IPS-NIHi7 (cell line): ENCODE measurements at regions not wholly inside any gene's neighbourhood (a gene's known extent, or its start where the extent isn't known, plus 50 kb on each side); places are given as distances from the start of the nearest gene placed in this dataset.
"Not testable (repeated sequence)": the region's sequence is repeated elsewhere in the genome, so short reads cannot be mapped to it uniquely, and the experiment has no call there.

Experiments
- DNase-seq: peaks from one replicate; pipeline ENCODE4 v3.0.0; 2012; ENCODE audit warnings: mixed read lengths; ENCODE audit errors: extremely low spot score

DNA sequence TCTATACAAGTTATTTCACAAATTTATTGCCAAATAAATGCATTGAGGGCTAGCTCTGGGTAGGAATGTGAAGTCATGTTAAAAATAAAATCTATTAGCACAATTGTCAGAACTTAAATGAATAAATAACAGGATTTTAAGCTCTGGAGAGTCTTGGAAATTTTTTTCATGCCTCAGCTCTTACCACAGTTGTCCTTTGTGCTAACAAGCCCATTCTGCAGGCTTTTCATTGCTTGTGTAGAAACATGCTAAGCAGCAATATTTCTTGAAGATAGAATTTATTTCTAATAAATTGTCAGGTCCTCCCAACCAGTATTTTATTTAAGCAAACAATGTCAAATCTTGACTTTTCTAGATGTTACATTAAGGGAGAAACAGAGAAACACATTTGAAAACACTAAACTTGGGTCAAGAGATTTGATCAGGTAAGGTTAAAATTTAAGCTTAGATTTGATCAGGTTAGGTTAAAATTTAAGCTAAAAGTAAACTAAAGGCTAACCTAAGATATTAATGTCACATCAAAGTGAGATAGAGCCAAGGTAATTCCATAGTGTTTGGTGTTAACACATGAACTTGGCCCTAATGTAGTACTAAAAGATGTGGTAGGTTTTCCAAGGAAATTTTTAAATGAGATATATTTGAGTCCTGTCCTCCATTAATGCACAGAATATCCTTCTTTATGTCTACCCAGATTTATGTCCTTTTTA, 179.1 kb upstream of the IL1RAPL1 start:
- no peak for DNase-seq

DNA sequence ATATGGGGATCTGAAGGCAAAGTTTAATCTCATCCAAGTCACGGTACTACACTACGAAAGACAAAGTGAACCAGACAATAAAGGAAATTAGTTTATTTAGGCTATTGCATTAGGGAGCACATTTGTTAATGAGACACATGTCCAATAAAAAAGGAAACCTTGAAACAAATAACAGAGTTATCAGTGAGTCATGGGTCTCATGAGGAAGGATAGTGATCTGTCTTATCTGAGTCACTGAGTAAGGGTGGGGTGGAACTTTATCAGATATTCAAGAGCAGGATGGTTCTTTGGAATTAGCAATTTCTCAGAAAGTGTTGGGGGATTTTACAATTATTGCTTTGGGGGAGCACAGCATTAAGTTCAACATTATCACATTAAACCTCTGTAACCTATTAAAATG, 188.9 kb upstream of the IL1RAPL1 start:
- DNase-seq: no peak

- no peak for DNase-seq
Measured at GRCh38 chrX:28391528-28391927, 195.7 kb upstream of the IL1RAPL1 start.

DNA sequence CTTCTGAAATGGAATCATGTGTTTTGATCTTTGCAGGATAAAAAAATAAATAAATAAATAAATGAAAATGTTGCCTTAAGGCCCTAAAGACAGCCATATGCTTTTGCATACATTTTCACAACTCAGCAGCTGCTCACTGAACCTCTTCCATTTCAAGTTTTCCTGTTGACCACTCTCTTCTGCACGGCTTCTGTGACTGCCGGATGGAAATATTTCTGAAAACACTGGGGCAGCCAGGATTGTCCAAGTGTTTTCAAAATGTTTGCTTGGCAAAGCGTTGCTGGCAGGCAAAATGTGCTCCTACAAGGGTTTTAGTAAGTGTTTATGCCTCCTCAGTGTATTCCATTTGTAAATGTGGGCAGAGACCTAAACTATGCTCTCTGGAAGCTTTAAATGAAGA, 208.1 kb upstream of the IL1RAPL1 start:
- DNase-seq: no peak

DNA sequence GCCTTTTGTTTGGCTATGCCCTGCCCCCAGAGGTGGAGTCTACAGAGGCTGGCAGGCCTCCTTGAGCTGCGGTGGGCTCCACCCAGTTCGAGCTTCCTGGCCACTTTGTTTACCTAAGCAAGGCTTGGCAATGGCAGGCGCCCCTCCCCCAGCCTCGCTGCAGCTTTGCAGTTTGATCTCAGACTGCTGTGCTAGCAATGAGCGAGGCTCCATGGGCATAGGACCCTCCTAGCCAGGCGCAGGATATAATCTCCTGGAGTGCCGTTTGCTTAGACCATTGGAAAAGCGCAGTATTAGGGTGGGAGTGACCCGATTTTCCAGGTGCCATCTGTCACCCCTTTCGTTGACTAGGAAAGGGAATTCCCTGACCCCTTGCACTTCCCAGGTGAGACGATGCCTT, 219.6 kb upstream of the IL1RAPL1 start:
- DNase-seq: not testable (repeated sequence)

DNA sequence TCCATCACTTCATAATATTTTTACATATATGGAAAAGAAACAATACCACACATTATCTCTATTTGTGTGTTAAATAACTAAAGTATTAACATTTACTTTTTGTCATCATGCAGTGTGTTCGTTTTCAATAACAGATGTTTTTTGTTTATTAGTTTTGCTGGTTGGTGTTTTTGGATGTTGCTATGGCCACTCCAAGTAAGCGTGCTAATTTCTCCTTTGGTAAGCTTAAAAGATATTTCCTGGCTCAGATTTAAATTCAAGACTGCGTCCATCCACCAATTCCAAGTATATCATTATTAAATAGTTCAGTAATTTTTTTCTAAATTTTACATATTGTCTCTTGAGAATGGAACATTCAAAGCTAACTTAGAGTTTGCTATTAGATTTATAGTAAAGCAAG, 235.4 kb upstream of the IL1RAPL1 start:
- no peak for DNase-seq

DNA sequence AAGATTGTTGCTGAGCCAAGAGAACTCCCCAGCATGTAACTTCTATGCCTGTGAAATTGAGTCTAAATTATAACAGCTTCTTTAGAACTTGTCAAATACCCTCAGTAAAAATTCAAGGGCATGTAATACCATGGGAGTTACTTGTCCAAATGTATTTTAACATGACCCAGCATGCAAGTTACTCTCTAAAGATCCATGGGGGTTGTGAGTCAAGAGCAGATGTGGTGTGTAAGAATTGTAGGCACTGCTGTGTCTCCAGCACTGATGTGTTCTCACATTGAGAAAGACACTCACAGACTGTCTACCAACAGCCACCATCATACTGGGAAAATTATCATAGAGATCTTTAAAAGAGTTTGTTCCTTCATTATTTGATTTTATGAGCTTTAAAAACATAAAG, 237.4 kb upstream of the IL1RAPL1 start:
- DNase-seq: no peak

- DNase-seq: no peak
Measured at GRCh38 chrX:28347476-28347875, 239.8 kb upstream of the IL1RAPL1 start.

DNA sequence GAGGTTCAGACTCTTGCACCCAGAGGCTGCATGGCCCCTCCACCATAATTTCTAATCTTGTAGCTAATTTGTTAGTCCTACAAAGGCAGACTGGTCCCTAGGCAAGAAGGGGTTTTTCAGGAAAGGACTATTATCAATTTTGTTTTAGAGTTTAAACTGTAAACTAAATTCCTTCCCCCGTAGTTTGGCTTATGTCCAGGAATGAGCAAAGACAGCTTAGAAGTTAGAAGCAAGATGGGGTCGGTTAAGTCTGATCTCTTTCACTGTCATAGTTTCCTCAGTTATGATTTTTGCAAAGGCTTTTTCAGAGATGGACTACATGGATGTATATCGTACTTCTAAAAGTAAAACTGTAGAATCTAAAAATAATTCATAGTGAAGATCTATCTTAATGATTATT, 258.1 kb upstream of the IL1RAPL1 start:
- DNase-seq: no peak

DNA sequence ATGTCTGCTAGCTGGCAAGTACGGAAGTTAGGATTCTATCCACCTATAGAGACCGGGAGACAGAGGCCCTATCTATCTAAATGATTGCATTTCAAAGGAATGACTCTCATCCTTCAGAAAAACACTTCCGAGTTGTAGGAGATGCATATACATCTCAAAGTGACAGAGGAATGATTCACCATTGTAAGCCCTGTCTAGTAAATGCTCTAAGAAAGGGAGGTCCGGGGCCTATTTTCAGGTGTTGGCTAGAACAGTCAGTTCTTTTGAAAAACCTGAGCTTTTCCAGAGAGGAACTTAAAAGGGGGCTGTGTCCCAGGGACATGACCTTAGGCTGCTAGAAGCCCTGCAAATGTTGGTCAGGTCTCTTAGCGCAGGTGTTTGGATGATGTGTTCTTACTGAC, 262.9 kb upstream of the IL1RAPL1 start:
- DNase-seq: peak; percentile 21

- no peak for DNase-seq
Measured at GRCh38 chrX:28321286-28321685, 266.0 kb upstream of the IL1RAPL1 start.

DNA sequence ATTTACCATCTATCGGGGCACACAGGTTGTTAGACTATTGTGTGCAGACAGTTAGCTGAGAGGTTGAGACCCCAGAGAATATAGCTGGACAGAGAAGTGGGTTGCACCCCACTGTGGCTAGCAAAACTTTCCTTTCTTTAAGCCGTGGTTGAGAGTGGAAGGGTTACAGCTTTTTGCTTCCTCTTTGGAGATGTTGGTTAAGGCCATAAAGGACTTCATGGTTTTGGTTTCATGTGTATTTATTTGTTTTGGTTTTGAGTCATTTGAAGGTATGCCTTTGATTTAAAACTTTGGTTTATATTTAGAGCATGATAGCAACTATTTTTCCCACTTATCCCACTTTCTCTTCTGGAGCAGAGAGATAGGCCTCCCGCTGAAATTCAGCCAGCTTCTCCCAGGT, 274.3 kb upstream of the IL1RAPL1 start:
- DNase-seq: no peak

- no peak for DNase-seq
Measured at GRCh38 chrX:28312259-28312658, 275.0 kb upstream of the IL1RAPL1 start.

GRCh38 chrX:28311466-28311865, 275.8 kb upstream of the IL1RAPL1 start:
- no peak for DNase-seq

- DNase-seq: no peak
Measured at GRCh38 chrX:28303486-28303885, 283.8 kb upstream of the IL1RAPL1 start.

DNA sequence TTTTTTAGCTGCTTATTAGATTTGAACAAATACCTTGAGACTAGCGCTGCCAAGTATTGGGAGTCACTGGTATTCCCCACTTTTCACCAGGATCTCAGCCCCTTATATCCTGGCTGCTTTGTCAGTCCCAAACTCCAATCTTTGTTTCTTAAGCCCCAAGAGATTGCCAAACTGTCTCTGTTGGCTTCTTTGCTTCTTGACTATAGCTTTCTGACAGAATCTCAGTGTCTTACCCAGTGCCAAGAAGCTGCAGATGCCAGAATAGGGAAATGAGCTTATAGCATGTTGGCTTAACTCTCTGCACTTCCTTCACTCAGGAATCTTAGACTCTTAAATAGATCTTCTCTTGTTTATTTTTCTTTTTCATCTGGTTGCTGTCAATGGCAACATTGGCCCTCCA, 297.5 kb upstream of the DCAF8L1 start:
- DNase-seq: no peak

DNA sequence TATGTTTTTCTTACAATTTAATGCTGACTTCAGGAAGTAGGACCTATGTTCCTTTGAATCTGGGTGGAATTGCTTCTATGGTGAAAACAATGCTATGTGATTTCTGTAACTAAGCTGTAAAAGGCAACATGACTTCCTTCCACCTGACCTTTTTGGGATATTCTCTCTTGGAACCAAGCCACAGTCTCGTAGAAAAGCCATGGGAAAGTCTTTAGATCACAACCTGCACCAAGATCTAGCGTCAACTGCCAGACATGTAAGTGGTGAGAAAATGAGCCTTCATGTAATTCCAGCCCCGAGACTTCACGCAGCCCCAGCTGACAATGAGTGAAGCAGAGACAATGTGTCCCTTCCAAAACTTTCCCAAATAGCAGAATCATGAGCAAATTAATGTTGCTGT, 297.0 kb upstream of the DCAF8L1 start:
- DNase-seq: no peak

DNA sequence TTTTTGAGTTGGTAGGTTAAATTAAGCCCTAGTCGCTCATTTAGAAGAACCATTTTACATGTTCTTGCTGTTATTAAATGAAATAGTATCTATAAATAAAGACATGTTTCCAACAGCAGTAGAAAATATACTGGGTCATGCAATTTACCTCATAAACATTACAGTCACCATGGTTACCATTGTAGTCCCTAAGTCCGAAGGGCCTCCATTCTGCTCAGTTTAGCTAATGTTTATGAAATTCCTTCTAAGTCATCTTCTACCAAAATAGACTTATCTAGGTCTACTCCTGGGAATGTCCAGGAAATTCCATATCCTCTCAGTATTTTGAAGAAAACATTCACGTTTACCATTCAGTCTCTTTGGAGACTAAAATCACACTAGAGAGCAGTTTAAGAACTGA, 292.5 kb upstream of the DCAF8L1 start:
- DNase-seq: no peak

DNA sequence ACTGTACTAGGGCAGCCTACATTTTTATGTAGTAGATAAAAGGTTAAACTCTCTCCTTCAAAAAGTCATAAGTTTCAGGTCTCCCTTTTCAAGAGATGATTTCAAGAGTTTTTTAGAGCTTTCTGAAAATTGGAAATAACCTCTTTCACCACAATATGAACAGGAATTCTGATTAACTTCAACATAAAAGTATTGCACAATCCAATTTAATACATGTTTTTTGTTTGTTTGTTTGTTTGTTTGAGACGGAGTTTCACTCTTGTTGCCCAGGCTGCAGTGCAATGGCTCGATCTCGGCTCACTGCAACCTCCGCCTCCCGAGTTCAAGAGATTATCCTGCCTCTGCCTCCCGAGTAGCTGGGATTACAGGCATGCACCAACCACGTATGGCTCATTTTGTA, 265.4 kb upstream of the DCAF8L1 start:
- no peak for DNase-seq

DNA sequence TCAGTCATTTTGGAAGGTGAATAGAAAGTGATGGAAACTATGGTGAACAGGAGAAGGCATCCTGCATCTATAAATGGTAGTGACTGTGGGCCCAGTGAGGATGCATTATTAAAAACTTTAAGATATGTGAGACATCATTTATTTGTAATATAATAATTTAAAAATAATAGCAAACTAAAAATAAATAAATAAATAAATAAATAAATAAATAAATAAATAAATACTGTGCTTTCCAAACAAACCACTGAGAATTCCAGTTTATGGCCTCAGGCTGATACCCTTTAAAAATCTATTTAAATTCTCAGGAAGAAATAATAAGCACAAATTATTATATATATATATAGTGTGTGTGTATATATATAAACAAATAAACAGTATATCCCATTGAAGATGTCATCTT, 248.0 kb upstream of the DCAF8L1 start:
- no peak for DNase-seq

GRCh38 chrX:28225513-28225912, 244.3 kb upstream of the DCAF8L1 start:
- DNase-seq: no peak

DNA sequence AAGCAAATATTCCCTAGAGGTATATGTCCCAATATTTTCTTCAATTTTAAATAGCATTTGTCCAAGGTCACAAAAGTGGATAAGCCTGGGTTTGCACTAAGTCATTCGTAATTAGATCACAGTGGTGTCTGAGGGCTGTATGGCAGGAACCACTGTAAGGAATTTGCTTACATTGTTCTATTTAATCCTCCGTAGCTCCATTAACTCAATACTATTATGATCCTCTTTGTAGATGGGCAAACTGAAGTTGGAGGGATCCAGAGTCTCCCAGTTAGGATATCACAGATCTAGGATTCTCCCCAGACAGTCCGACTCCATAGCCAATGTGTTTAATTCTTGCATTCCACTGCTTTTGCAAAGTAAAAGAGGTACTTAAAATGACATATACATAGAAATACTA, 242.7 kb upstream of the DCAF8L1 start:
- no peak for DNase-seq

DNA sequence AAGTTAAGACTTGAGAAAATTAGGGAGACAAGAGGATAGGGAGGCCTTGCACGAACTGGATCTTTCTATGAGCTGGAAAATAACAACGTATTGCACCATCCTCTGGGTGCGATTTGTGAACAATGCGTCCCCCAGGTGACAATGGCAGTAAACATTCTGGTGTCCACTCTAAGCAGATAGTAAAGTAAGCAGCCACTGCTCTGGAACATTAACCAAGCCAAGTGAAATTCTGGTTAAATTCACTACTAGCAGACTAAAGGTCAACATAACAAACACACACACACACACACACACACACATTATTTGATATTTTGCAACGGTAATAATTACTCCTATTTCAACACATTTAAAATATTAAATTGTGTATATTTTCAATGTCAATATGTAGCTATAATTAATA, 242.2 kb upstream of the DCAF8L1 start:
- DNase-seq: no peak

DNA sequence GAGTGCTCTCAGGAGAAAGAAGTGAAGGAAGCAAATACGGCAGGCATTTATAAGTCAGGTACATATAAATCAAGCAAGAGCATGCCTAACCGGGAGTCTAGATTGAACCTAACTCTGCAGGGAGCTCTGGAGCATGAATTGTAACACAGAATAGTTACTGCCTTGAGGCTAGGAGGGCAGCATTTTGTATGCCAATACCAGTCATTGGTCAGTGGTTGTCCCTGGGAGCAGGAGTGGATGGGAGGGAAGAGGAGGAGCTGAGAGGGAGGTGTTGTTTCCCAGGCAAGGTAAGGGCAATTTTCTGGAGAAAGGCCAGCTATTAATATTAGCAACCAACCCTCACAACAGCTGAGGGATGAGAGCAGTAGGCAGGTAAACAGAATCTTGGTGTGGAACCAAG, 224.7 kb upstream of the DCAF8L1 start:
- peak; percentile 32 for DNase-seq
